NCI-H1105 (cell line): ENCODE measurements at regions not wholly inside any gene's neighbourhood (a gene's known extent, or its start where the extent isn't known, plus 50 kb on each side); places are given as distances from the start of the nearest gene placed in this dataset.
"Not testable (repeated sequence)": the region's sequence is repeated elsewhere in the genome, so short reads cannot be mapped to it uniquely, and the experiment has no call there.

Experiments
- DNase-seq: peaks from one replicate; lab custom pipeline; 2025; lab: John Stamatoyannopoulos, UW

GRCh38 chr5:33210221-33210620, 230.5 kb upstream of the TARS1 start:
- not testable (repeated sequence) for DNase-seq

GRCh38 chr5:33210978-33211377, 229.8 kb upstream of the TARS1 start:
- no peak for DNase-seq

- DNase-seq = no peak
These were observed 228.3 kb upstream of the TARS1 start for GRCh38 chr5:33212439-33212838.

DNA sequence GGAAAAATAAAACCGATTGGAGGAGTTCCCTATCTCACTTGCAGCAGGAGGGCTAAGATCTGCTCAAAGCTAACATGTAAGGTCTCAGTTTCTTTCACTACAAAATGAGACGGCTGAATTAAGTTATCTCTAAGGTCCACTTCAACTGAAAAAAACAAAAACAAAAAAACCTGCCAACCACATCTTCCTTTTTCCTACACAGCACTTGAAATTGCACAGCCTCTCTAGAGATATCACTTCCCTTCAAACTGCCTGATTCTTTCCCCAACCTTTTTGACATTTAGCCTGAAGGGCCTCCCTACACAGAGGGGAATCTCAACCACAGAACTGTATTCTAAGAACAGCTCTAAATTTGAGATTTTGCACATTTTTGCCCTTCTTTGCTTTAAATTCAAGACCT, 227.9 kb upstream of the TARS1 start:
- DNase-seq = no peak

- no peak for DNase-seq
These were observed 217.0 kb upstream of the TARS1 start for GRCh38 chr5:33223563-33224284.

DNA sequence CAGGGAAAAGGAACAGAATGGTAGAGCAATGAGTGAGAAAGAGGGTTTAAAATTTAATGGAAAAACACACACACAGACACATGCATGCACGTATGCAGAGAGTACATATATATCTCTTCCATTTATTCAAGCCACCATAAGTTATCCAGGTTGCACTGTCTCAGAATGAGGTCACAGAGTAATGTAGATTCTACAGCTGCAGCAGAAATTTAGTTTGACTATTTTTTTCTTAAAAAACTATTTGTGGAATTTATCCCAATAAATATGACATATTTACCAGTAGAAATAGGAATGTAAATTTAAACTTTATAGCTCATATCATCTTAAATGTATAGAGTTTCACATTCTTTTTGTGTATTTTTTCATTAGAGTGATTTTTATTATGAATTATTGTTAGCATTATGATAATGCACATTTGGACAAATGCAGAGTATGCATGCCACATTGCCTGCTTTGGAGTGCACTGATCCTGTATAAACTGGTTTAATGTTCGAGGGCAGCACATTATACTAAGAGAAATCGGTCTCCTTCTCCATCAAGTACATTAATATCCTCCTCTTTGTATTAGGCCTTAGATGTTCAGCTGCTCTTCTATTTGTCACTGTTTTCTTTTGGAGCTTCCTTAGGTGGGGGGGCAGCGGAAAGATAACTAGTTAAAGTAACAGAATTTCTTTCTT, 216.3 kb upstream of the TARS1 start:
- DNase-seq = no peak

DNA sequence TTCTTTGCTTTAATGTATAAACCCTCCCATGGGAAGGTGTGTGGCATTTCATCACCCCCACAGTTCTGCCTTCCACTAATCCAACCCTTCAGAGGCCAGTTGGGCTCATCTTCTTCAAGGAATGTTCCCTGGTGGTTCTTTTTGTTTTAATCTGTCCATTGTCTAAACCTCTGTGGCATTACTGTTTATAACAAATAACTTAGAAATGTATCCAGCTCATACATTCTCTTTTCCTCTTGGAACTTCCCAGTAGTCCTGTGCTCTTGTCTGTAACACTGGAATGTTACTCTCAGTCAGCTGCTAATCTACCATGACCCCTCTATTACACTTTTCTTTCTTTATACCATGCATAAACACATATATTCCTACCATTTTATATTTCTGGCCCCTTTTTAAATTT, 213.5 kb upstream of the TARS1 start:
- no peak for DNase-seq

GRCh38 chr5:33227746-33228145, 213.0 kb upstream of the TARS1 start:
- DNase-seq = no peak

- no peak for DNase-seq
These were observed 212.6 kb upstream of the TARS1 start for GRCh38 chr5:33228149-33228548.

DNA sequence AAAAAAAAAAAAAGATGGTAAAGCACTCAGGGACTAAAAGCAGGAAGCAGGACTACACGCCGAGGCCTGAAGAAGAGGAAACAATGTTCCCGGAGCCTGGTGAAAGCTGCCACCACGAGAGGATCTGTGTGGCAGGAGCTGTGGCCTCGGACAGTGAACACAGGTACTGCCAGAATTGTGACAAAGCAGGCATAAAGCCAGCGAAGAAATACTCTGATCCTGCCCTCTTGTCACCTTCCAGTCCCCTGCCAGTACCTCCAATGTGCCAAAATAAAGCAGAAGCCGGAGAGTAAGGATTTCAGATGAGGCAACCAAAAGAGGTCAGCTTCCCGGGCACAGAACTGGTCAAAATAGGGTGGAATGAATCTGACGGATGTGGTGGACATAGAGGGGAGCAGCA, 211.5 kb upstream of the TARS1 start:
- no peak for DNase-seq

GRCh38 chr5:33230467-33231078, 210.2 kb upstream of the TARS1 start:
- no peak for DNase-seq

- no peak for DNase-seq
These were observed 209.5 kb upstream of the TARS1 start for GRCh38 chr5:33231214-33231710.

GRCh38 chr5:33231935-33232334, 208.8 kb upstream of the TARS1 start:
- no peak for DNase-seq

GRCh38 chr5:33232731-33233505, 207.8 kb upstream of the TARS1 start:
- peak; percentile 4 for DNase-seq

DNA sequence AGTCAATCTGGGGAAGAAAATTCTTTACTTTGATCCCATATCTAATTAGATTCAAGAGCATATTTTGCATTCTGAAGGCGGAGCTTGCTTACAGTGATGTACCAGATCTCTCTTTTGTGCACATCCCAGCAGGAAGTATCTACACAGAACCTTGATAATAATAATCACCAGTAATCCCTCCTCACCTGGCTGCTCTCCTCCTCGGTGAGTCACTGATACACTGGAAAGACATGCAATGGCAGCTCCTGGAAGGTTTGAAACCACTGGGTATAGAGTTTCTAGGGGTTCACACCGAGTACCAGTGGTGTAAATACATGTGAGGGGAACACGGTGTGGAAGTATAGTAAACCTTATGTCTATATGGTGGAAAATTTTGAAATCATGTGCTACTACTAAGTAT, 205.5 kb upstream of the TARS1 start:
- no peak for DNase-seq

DNA sequence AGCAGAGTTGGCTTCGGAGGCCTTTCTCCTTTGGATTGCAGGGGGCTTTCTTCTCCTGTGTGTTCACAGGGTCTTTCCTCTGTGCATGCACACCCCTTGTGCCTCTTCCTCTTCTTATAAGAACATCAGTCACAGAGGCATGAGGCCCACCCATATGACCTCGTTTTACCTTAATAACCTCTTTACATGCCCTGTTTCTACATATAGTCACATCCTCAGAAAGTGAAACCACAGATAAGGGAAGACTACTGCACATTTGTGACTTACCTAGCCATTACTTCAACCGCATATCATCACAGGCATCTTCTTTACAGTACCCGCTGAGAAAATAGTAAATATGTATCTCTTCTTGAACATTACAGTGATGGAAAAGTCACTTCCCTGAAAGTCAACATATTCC, 204.9 kb upstream of the TARS1 start:
- no peak for DNase-seq

DNA sequence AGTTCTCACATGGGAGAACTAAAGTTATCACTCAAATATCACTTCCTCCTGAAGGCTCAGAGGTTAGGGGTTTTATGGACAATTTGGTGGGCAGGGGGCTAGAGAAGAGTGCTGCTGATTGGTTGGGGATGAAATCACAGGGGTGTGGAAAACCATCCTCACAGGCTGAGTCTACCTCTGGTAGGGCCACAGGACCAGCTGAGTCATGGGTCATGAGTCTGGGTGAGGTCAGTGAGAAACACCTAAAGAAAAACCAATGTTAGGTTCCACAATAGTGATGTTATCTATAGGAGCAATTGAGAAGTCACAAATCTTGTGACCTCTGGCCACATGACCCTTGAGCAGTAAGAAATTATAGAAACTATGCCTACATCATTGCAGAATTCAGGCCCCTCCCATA, 203.3 kb upstream of the TARS1 start:
- DNase-seq = no peak

GRCh38 chr5:33238826-33239695, 201.7 kb upstream of the TARS1 start:
- no peak for DNase-seq

- no peak for DNase-seq
These were observed 200.2 kb upstream of the TARS1 start for GRCh38 chr5:33240558-33240957.

- no peak for DNase-seq
These were observed 199.0 kb upstream of the TARS1 start for GRCh38 chr5:33241802-33242201.

DNA sequence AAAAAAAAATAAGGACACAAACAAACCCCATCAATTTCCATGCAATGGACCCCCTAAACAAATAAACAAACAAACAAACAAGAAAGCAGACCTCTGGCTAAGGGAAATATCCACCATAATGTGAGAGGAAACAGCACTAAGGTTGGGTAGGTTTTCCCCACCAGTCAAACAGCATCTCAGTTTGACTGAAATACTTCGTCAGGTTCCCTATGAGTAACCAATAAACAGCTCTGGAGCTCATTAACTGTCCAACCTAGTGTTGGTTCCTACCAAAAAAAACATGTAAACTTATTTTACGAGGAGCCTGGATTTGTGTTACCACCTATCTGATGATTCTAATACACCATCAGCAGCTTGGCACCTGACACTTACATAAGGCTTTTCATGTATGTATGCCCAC, 198.5 kb upstream of the TARS1 start:
- DNase-seq = no peak
